AG04450 (cell line): ENCODE measurements at regions not wholly inside any gene's neighbourhood (a gene's known extent, or its start where the extent isn't known, plus 50 kb on each side); places are given as distances from the start of the nearest gene placed in this dataset.

Source experiments
- CTCF ChIA-PET: fragments of 300-600, 350-600 bp; formaldehyde crosslinking; extraction: SDS; loops from one replicate; lab custom pipeline; 2022; ENCODE audit warnings: antibody characterized with exemption, inconsistent platforms; lab: Charles Lee
- POLR2A ChIA-PET: fragments of 350-600 bp; formaldehyde crosslinking; extraction: SDS; loops from one replicate; lab custom pipeline; 2021; ENCODE audit warnings: antibody characterized with exemption, inconsistent platforms; lab: Yijun Ruan, JAX
- DNase-seq: peaks from one replicate; pipeline ENCODE4 v3.0.0-alpha.2; 2011; ENCODE audit warnings: low read depth, low spot score
- H3K27ac ChIP-seq: one replicate; pipeline ENCODE4 v1.5.1; 2012; ENCODE audit warnings: low read depth, low read length, control low read depth
- H3K27me3 ChIP-seq: one replicate; pipeline ENCODE4 v1.6.0; 2012; ENCODE audit warnings: low read length; ENCODE audit not compliant: control insufficient read depth, insufficient read depth
- H3K4me3 ChIP-seq: 2 replicates; pipeline ENCODE4 v1.5.1; 2011; ENCODE audit warnings: mild to moderate bottlenecking, low read depth, low read length, control low read depth
- H3K9me3 ChIP-seq: 2 replicates; pipeline ENCODE4 v1.5.1; 2012; ENCODE audit warnings: low read length; ENCODE audit not compliant: control insufficient read depth, insufficient read depth
- TF ChIP-seq, protein P1 (sequence below): IDR thresholded peaks from 2 replicates; pipeline ENCODE4 v1.5.1; 2011; ENCODE audit warnings: low read depth, low read length, control low read depth, inconsistent platforms

DNA sequence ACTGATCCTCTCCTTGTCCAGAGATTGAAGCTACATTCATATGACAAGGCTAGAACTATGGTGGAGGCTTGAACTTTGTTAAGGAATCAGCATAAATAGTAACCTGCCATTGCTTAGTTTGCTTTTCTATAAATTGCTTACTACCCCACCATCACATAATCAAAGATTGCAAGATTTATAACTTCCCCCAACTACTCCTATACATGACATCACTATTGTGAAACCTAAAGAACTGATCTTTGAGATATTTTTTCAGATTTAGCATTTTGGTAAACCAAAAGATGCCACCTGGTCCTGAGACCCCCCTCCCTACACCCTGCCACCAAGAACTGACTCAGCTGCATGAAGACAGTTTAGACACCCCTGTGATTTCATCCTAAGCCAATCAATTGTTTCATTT is 385.3 kb downstream of the CDC5L start:
- Histone ChIP-seq H3K4me3 (no peak overlapping the region), H3K27ac (no peak overlapping the region), H3K27me3 (no peaks in the 10 kb centered on the region), H3K9me3 (no peaks in the 10 kb centered on the region)
- no peak for DNase-seq
- ChIA-PET POLR2A (no interaction called here), CTCF (no interaction called here)
- TF ChIP-seq, protein P1, sequence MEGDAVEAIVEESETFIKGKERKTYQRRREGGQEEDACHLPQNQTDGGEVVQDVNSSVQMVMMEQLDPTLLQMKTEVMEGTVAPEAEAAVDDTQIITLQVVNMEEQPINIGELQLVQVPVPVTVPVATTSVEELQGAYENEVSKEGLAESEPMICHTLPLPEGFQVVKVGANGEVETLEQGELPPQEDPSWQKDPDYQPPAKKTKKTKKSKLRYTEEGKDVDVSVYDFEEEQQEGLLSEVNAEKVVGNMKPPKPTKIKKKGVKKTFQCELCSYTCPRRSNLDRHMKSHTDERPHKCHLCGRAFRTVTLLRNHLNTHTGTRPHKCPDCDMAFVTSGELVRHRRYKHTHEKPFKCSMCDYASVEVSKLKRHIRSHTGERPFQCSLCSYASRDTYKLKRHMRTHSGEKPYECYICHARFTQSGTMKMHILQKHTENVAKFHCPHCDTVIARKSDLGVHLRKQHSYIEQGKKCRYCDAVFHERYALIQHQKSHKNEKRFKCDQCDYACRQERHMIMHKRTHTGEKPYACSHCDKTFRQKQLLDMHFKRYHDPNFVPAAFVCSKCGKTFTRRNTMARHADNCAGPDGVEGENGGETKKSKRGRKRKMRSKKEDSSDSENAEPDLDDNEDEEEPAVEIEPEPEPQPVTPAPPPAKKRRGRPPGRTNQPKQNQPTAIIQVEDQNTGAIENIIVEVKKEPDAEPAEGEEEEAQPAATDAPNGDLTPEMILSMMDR = no peak

DNA sequence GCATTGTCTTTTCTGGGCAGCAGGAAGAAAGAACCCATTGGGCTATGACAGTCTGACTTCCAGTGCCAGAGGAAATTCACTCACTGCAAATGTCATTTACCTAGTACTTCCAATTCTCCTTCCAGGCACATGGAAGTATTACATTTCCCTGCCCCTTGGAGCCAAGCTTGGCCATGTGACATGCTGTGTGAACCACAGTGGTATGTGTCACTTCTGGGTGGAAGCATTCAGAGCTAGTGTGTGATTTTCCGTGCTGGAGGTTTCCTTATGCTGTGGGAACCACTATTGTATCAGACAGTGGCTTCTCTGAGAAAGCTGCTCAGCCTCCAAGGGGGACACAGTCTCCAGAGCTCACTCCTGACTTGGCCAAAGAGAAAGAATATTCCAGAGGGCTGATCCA is 387.6 kb downstream of the CDC5L start:
- TF ChIP-seq, protein P1 = no peak
- no peak overlapping the region for H3K27ac ChIP-seq
- POLR2A ChIA-PET = no interaction called here
- CTCF ChIA-PET = no interaction called here
- peaks cover 6% of the 10 kb centered on the region for H3K27me3 ChIP-seq
- no peak for DNase-seq
- no peak overlapping the region for H3K4me3 ChIP-seq
- no peaks in the 10 kb centered on the region for H3K9me3 ChIP-seq

DNA sequence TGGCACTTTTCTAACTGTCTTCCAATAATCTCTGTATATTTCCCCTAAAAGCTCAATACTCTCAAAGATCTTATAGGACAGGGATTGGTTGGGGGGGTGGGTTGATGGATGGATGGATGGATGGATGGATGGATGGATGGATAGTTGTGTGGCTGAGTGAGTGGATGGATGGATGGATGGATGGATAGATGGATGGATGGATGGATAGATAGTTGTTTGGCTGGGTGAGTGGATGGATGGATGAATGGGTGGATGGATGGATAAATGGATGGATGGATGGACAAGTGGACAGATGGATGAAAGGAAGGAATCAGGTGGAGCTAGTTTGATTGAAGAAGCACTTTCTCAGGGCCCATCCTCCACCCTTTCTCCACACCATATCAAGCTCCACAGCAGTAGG is 388.8 kb downstream of the CDC5L start:
- POLR2A ChIA-PET = no interaction called here
- peaks cover 9% of the 10 kb centered on the region for H3K27me3 ChIP-seq
- no peak for DNase-seq
- no peak overlapping the region for H3K27ac ChIP-seq
- H3K9me3 ChIP-seq = no peaks in the 10 kb centered on the region
- CTCF ChIA-PET = interaction anchor here (0.6 kb wide), 1 partner anchor 129 kb away, joined by 4 read pairs; no protein-coding TSS in a partner anchor
- no peak overlapping the region for H3K4me3 ChIP-seq
- TF ChIP-seq, protein P1 = no peak

DNA sequence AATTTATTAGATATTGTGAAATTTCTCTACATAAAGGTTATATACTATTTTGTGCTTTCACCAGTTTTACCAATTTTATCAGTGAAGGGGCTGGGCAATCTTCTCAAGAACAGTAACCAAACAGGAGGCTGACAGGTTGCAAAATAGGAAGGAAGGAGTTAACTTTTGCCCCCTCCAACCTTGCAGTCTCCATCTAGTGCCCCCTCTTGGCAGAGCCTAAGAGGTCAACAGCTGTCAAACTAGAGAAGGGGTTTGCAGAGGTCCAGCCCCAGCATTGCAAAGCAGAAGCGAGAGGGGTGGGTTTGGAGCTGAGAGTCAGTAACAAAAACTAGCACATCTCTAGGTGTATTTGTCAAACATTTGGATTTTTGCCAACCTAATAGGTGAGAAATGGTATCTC is 391.0 kb downstream of the CDC5L start:
- Histone ChIP-seq H3K9me3 (no peaks in the 10 kb centered on the region), H3K27ac (no peak overlapping the region), H3K4me3 (no peak overlapping the region), H3K27me3 (peaks cover 11% of the 10 kb centered on the region)
- TF ChIP-seq, protein P1 = no peak
- no peak for DNase-seq
- ChIA-PET CTCF (no interaction called here), POLR2A (no interaction called here)
